ENCODE measurements at regions not wholly inside any gene's neighbourhood (a gene's known extent, or its start where the extent isn't known, plus 50 kb on each side); places are given as distances from the start of the nearest gene placed in this dataset.

- Histone ChIP-seq H3K4me3 (ENCODE audit: low read depth in 1 of 3, low read length in 3 of 3) (no peak overlapping the region), H3K4me1 (ENCODE audit: control insufficient read depth in 4 of 4, insufficient read depth in 4 of 4, low read length in 3 of 4) (no peaks in the 10 kb centered on the region), H3K9me3 (ENCODE audit: control insufficient read depth in 4 of 4, low read length in 3 of 4) (no peaks in the 10 kb centered on the region), H3K27me3 (ENCODE audit: control insufficient read depth in 4 of 4, insufficient read depth in 4 of 4, low read length in 3 of 4) (no peaks in the 10 kb centered on the region), H3K36me3 (ENCODE audit: control insufficient read depth in 4 of 4, insufficient read depth in 3 of 4, low read depth in 1 of 4, low read length in 3 of 4) (no peaks in the 10 kb centered on the region), H3K27ac (ENCODE audit: low read depth in 1 of 2, low read length in 2 of 2) (no peak overlapping the region), H3K9ac (ENCODE audit: low read depth in 1 of 2, low read length in 2 of 2) (no peak overlapping the region)
- 68% methylated on average over 2 of the region's 2 CpGs for WGBS
- no peak for TF ChIP-seq REST (IDR thresholded peaks at IDR 0.05)
- TF ChIP-seq FOXA2 (IDR thresholded peaks at IDR 0.05): no peak
- no peak for TF ChIP-seq TAF1 (conservative IDR thresholded peaks at IDR 0.05)
- TF ChIP-seq JUND (IDR thresholded peaks at IDR 0.05): no peak
- no peak for TF ChIP-seq YY1 (IDR thresholded peaks at IDR 0.05)
- no peak for TF ChIP-seq GABPA (IDR thresholded peaks at IDR 0.05 in 1 of 2, conservative IDR thresholded peaks at IDR 0.05 in 1 of 2)
- no peak for DNase-seq (ENCODE audit: low spot score)
Measured at GRCh38 chr21:24881506-24881905, 725.8 kb downstream of the MRPL39 start.

GRCh38 chr21:24870633-24871032, 736.6 kb downstream of the MRPL39 start:
- 78% methylated on average over 4 of the region's 4 CpGs for WGBS

More at GRCh38 chr21:24870633-24871032, 736.6 kb downstream of the MRPL39 start:
- Histone ChIP-seq H3K9me3 (ENCODE audit: control insufficient read depth in 4 of 4, low read length in 3 of 4) (no peaks in the 10 kb centered on the region), H3K4me3 (ENCODE audit: low read depth in 1 of 3, low read length in 3 of 3) (no peak overlapping the region), H3K9ac (ENCODE audit: low read depth in 1 of 2, low read length in 2 of 2) (no peak overlapping the region), H3K36me3 (ENCODE audit: control insufficient read depth in 4 of 4, insufficient read depth in 3 of 4, low read depth in 1 of 4, low read length in 3 of 4) (no peaks in the 10 kb centered on the region), H3K27ac (ENCODE audit: low read depth in 1 of 2, low read length in 2 of 2) (no peak overlapping the region), H3K4me1 (ENCODE audit: control insufficient read depth in 4 of 4, insufficient read depth in 4 of 4, low read length in 3 of 4) (no peaks in the 10 kb centered on the region), H3K27me3 (ENCODE audit: control insufficient read depth in 4 of 4, insufficient read depth in 4 of 4, low read length in 3 of 4) (no peaks in the 10 kb centered on the region)
- TF ChIP-seq FOXA2 (IDR thresholded peaks at IDR 0.05) (no peak), JUND (IDR thresholded peaks at IDR 0.05) (no peak), ATF3 (IDR thresholded peaks at IDR 0.05) (no peak), TAF1 (conservative IDR thresholded peaks at IDR 0.05) (no peak), GABPA (IDR thresholded peaks at IDR 0.05 in 1 of 2, conservative IDR thresholded peaks at IDR 0.05 in 1 of 2) (no peak), ZBTB33 (IDR thresholded peaks at IDR 0.05) (no peak), NR2F2 (IDR thresholded peaks at IDR 0.05) (no peak), SP1 (IDR thresholded peaks at IDR 0.05) (no peak), FOXA1 (IDR thresholded peaks at IDR 0.05) (no peak), HNF4A (conservative IDR thresholded peaks at IDR 0.05) (no peak), RAD21 (IDR thresholded peaks at IDR 0.05) (no peak), RXRA (IDR thresholded peaks at IDR 0.05) (no peak), EGR1 (IDR thresholded peaks at IDR 0.05; ENCODE audit: low read depth in 2 of 2) (no peak), HNF4G (IDR thresholded peaks at IDR 0.05) (no peak)
- DNase-seq (ENCODE audit: low spot score): no peak
